Sciatic nerve (tissue), 2 donors: ENCODE measurements at regions not wholly inside any gene's neighbourhood (a gene's known extent, or its start where the extent isn't known, plus 50 kb on each side); places are given as distances from the start of the nearest gene placed in this dataset.
A peak's percentile ranks its signal among the peaks of the same experiment; 100 is the strongest.

Source experiments
- ATAC-seq: fragments of 200-7000 bp; cut with Tn5 transposase; one replicate; pipeline ENCODE4 v1.9.1; 2020; ENCODE audit warnings: mild to moderate bottlenecking, moderate library complexity
- DNase-seq: peaks from one replicate; pipeline ENCODE4 v3.0.0-alpha.2; 2020; ENCODE audit warnings: low spot score
- intact Hi-C: fragments of 100-400 bp; cut with DNase I; formaldehyde crosslinking; loops from one replicate; pipeline ENCODE4 v1.14.2; 2022
- donor health status: DM: no; HTN: no; CAD: no.
- donor health status: DM: no; HTN: no; CAD: no.

DNA sequence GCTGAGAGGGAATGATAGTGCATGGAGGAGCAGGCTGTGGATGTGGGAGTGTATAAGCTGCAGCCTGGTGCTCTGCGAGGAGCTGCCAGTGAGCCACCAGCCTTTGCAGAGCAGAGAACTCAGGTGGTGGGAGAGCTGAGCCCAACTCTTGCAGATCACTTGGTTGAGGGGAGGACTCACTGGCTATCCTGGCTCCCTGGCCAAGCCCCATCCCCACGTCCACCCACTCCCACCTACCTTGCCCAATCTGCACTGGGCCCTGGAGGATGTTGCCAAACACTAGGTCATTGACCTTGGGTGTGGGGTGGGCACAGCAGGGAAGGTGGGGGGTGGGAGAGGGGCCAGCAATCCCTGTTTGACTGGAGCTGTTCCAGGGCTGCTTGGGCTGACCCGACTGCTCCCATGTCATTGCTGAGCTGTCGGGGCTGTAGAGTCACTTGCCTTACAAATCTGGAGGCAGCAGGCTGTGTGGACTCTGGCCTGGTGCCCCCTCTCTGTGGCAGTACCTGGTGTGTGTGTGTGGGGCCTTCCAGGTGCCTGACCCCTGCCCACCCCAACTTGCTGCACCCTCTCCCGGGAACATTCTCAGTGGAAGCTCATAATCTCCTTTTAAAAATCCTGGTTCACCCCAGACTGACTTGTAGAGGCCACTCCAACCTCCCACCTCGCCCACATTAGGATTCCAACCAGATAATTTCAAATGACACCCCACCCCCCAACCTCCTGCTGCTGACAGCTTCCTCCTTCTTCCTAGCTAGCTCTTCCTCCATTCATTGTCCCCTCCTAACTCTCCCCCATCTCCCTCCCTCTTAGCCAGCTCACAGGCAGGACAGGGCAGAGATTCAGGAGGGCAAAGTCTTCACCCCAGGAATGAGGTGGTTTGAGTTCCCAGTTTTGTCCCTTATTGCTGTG lies 162.3 kb downstream of the MRPL14 start:
- intact Hi-C loops: no loop called here
- DNase-seq: no peak
- ATAC-seq: peak; percentile 24

DNA sequence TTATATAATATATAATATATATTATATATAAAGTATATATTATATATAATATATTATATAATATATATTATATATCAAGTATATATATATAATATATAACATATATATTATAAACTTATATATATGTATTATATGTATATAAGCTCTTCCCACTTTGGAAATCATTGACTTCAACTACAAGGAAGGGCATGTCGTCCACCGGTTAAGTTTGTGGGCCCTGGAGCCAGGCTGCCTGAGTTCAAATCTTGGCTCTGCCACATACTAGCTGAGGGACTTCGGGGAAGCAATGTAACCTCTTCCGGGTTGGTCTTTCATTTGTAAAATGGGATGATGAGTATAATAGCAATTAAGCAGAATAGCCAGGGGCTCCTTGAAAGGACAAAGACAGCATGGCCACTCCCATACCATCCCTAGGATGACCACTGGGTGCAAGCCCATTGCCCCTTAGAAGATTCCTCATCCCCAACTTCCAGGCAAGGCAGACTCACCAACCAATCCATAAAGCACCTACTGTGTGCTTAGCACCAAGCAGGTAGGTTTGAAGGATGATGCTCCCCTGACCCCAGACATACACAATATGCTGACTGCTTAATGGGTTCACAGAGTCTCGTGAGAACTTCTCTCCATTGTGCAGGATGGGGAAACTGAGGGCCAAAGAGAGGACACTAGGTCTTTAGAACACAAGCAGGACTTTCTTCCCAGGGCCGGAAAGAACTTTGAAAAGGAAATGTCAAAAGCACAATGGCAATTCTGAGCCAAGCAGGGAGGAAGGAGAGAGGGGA lies 163.2 kb downstream of the MRPL14 start:
- intact Hi-C loops: no loop called here
- ATAC-seq: no peak
- no peak for DNase-seq

DNA sequence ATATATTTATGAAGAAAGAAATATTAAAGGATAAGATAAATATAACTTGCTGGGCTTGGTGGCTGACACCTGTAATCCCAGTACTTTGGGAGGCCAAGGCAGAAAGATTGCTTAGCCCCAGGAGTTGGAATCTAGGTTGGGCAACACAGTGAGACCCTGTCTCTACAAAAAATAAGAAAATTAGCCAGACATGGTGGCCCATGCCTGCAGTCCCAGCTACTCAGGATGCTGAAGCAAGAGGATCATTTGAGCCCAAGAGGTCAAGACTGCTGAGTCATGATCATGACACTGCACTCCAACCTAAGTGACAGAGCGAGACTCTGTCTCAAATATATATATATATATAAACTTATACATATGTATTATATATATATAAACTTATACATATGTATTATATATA lies 164.0 kb downstream of the MRPL14 start:
- ATAC-seq: no peak
- DNase-seq: no peak
- intact Hi-C loops: no loop called here

DNA sequence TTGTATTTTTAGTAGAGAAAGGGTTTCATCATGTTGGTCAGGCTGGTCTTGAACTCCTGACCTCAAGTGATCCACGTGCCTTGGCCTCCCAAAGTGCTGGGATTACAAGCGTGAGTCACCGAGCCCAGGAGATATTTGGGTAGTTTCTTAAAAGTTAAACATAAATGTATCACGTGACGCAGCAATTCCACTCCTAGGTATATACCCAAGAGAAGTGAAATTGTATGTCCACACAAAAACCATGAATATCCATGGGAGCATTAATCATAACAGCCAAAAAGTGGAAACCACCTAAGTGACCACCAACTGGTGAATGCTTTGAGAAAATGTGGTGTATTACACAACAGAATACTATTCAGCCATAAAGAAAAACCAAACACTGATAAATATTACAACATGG lies 164.8 kb downstream of the MRPL14 start:
- intact Hi-C loops: no loop called here
- no peak for ATAC-seq
- no peak for DNase-seq

DNA sequence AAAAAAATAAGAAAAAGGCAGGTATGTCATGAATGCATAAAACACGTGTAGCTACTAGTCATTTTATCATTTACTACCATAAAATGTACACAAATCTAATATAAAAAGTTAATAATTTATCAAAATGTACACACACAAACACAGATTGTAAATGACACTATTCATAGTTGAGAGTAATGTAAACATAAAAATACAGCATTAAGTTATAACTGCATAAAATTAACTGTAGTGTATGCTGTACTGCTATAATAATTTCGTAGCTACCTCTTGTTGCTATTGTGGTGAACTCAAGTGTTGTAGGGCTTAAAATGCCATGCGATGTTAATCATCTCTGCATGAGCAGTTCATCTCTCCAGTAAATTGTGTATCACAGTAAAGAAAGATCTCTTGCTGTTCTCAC lies 170.0 kb downstream of the MRPL14 start:
- intact Hi-C loops: no loop called here
- ATAC-seq (no peak), DNase-seq (no peak)

DNA sequence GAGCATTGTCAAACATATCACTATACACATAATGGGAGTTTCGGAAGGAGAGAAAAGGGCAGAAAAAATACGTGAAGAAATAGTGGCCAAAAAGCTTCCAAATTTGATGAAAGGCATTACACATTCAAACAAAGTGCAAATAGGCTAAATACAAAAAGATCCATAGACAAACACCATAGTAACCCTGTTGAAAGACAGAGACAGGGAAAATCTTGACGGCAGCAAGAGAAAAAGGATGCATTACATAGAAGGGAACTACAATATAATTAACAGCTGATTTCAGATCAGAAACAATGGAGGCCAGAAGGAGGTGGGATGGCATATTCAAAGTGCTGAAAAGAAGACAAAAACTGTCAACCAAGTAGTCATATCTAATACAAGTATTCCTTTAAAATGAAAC lies 170.8 kb downstream of the MRPL14 start:
- no peak for ATAC-seq
- no peak for DNase-seq
- intact Hi-C loops: no loop called here

DNA sequence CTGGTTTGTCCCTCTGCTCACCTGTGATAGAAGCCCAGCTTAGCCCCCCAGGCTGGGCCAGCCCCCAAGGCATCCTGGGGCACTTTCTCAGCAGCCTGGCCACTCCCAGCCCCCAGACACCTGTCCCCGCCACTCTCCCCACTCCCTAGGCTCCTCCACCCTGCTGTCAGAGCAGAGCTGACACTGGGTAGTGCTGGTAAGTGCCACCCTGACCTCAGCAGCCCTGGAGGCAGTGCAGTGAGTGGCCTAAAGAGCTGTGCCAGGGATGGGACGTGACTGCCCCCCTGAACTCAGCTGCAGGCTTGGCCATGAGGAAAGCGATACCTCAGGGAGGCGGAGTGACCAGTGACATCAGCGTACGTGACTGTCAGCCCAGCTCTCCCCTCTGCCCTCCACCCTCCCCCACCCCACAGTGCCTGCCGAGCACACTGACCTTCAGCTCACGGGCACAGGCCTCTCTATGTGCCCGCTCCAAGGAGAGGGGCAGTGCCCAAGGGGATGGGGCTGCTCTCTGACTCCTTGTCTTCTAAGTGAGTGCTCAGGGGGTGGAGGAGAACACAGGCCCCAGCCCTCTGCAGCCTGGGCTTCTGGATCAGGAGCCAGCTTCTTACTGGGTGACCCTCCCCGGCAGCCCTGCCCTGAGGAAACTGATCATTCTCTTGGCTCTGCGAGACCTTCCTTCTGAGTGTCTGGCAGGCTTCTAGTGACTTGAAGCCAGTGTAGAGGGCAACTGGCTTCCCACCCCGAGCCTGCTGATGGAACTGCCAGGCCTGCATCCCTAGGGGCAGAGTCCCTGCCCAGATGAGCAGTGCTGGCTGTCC lies 172.7 kb downstream of the MRPL14 start:
- DNase-seq (no peak), ATAC-seq (peak; percentile 18)
- intact Hi-C loops: no loop called here

DNA sequence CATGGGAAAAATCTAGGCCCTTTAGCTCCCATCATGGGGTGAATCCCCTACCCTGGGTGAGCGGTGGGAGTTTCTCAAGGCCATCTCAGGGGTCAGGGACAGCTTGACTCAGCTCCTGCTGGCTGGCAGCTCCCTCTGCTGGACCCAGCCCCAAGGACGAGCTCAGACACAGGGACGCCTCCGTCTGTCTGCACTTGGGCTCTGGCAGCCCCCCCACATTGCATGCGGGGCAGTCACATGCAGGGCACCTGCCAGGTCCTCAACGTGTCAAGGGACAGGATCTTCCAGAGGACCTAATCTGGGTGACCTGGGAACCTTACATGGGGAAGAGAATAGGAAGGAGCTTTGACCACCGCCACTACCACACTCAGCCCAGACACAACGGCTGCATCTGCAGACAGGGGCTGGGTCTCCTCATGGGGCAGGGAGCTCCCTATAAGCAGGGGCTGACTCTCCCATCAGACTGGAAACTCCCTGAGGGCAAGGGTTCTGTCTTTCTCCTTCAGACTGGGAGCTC lies 173.4 kb downstream of the MRPL14 start:
- intact Hi-C loops: no loop called here
- no peak for DNase-seq
- peak; percentile 10 for ATAC-seq

DNA sequence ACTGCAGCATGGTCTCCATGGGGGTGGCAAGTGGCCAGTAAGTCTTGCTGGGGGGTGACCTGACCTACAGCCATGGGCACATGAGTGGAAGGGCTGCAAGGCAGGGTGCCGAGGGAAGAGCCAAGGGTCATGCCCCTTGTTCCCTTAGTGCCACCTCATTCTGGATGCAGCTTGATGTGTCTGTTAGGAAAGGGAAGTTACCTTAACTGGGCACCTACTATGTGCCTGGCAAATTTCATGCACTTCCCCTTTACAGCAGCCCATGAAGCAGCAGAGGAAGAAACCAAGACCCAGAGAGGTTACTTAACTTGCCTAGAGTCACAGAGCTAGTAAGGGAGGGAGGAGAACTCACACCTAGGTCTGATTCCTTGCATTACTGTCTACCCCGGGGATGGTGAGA lies 174.0 kb downstream of the MRPL14 start:
- intact Hi-C loops: no loop called here

DNA sequence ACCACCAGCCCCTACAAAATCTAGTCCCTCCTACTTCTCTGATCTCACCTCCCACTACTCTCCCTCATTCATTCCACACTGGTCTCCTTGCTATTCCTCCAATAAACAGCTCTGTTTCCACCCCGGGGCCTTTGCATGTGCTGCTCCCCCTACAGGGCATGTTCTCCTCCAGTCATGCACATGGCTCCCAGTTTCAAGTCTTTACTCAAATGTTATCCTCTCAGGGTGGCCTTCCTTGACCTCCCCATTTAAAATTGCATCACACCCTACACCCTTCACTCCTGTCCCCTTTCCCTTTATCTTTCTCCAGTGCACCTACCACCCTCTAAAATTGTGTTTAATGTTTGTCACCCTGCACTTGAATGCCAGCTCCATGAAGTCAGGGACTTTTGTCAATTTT lies 174.5 kb downstream of the MRPL14 start:
- no peak for DNase-seq
- intact Hi-C loops: no loop called here
- no peak for ATAC-seq

More for the DNA sequence above, 174.0 kb downstream of the MRPL14 start:
- no peak for DNase-seq
- no peak for ATAC-seq

DNA sequence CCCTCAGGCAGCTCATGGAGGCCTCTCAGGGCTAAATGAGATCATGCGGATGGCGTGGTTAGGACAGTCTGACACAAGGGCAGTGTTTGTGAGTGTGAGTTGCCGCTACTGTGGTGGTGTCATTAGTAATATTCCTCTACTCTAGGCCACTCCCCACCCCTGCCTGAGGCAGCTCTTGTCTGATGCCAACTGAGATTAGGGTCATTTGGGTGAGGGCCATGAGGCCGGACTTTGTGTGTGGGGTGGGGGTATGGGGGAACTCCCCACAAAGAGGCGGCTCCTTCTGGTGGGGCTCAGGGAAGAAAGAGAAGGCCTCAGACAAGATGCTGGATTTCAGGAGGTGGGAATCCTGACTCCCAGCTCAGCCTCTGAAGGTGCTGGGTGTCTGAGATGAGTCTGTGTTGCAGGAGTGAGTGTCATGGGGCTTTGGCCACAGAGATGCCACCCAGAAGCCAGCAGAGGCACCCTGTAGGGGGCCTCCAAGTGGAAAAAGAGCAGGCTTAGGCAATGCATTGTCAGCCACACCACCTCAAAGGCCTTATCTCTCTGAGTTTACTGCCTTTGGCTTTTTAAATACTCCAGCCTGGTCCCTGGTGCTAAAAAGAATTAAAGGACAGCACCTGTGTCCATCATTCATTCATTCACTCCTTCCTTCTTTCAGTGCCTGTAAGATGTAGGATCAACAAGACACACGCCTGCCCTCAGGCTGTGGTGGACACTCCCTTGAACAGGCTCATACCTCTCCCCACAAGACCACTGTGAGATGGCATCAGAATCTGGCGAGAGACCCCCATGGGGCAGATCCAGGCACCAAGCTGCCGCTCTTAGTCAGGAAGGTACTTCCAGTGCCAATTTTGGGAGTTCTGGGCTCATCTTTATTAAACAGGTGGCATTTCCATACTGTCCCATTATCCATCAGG lies 175.2 kb downstream of the MRPL14 start:
- DNase-seq (no peak), ATAC-seq (no peak)
- intact Hi-C loops: no loop called here

DNA sequence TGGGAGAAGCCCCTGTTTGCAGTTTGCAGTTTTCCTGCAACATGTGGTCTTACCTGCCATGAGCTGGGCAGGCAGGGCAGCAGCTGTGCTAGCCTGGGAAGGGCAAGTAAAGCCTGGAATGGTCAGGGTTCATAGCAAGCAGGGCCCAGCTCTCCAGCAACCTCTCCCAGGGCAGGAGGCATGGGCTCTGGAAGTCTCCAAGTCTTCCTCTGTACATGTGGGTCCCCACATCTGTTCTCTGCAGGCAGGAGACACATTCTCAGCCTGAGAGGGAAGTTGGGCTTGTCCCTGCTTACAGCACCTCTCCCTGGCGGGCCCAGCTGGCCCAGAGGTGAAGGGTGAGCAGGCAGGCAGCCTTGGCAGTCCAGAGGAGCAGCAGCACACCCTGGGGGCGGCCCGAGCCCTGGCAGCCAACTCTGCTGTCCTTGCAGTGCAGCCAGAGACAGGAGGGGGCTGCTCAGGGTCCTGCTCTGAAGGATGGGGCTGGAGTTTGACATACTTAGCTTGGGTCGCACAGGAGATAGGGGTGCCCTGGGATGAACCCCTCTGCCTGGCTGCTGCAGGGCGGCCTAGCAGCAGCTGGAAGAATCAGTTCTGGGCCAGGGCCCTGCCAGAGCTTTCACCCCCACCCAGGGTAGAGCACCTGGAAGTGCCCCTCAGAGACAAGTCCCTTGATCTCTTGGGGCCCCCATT lies 176.0 kb downstream of the MRPL14 start:
- peak; percentile 83 for ATAC-seq
- DNase-seq: no peak
- intact Hi-C loops: no loop called here

DNA sequence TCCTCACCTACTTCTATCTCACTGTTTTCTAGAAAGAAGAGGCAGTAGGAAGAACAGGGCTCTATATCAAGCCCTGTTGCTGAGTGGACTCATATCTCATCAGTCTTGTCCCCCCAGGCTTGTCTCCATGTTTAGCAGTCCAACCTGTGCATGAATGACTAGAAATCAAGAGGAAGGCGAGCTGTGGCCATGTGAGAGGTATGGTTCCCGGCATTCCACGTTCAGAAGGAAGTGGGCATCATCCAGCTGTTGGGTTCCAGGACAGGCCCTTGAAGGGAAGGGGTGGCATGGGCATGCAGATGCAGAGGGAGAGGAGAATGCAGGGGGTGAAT lies 176.6 kb downstream of the MRPL14 start:
- intact Hi-C loops: no loop called here
- DNase-seq (no peak), ATAC-seq (no peak)

DNA sequence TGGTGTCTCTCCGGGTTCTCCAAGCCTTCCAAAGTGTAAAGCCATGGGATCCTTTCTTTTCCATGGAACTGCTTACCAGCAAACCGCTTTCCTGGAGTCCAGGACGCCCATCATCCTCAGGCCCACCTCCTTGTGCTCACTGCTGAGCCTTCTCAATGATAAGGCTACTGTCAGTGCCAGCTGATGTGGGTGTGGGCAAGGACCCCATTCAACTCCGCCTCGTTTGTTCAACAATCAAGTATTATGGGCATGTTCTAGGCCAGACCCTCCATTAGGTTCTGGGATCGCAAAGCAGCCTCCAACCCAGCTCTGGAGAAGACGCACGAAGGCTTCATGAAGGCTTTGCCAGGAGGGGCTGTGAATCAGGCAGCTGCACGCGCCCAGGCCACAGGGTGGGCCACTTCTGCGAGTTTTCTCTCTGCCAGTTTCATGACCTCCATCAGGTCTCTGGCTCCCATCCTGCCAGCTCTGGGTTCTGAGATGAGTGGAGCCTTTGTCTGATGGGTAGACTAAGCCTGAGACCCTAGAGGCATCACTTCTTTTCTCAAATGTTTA lies 177.1 kb downstream of the MRPL14 start:
- no peak for ATAC-seq
- intact Hi-C loops: no loop called here
- peak; percentile 46 for DNase-seq

DNA sequence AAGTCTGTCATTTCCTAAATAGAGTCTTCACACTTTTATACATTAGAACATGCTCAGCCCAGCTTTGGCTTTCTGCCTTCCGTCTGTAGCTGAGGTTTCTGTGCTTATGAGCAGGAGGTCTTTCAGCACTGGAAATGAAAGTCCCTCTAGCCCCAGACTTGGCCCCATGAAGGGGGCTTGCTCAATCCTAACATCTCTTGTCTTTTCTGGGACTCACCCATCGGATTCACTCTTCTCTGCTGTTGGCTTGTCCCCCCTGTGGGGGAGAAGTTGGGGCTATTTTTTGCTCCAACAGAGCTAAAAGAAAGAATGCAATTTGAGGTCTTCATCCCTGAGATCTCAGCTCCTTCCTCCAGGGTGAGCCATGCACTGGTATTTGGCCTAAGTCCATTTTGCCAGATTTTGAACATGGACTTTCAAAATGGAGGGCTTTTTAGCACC lies 177.7 kb downstream of the MRPL14 start:
- no peak for ATAC-seq
- DNase-seq: no peak
- intact Hi-C loops: no loop called here

DNA sequence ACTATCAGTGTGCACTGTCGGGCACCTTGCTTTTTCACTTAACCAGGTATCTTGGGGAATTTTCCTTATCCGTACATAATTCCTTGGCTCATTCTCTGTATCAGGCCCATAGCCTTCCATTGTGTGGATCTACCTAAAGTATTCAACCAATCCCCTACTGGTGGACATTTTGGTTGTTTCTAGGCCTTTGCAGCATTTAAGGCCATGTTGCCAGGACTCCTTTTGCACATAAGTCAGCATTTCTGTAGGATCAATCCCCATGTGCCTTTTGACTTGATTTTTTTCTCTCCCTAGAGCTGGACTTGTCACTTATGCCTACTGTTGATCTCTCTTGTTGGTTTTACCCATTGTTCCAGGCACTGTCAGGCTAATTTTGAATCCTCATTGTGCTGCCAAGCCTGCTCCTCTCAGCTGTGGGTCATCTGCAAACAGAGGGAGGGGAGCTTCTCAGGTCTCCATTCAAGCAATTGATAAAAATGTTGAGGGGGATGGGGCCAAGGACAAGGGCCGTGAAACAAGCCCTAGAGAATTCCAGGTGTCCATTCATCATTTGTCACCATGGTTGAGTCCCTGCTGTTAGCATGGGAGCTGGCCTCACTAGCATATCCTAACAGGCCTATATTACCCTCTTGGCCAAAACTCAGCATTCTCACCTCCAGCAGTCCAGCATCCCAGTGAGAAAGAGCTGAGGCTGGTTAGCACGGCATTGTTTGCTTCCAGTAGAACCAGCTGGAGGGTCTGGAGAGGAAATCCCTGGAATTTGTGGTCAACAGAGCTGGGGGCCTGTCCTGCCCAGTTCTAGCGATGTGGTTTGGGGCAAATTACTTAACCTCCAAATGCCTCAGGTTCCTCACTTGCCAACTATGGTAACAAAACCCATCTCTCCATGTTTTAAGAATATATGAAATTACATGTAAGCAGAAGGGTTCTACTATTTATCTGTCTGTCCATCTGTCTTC lies 178.4 kb downstream of the MRPL14 start:
- DNase-seq: no peak
- no peak for ATAC-seq
- intact Hi-C loops: no loop called here
